Endodermal cell (in vitro differentiated cells): ENCODE measurements at regions not wholly inside any gene's neighbourhood (a gene's known extent, or its start where the extent isn't known, plus 50 kb on each side); places are given as distances from the start of the nearest gene placed in this dataset.

ENCODE experiments used
- DNase-seq: peaks from one replicate; pipeline ENCODE4 v3.0.0-alpha.2; 2017
- H3K27ac ChIP-seq: 2 replicates; pipeline ENCODE4 v1.5.1; 2013; ENCODE audit warnings: mild to moderate bottlenecking, low read depth, low read length, moderate library complexity
- H3K27me3 ChIP-seq: 2 replicates; pipeline ENCODE4 v1.6.1; 2013; ENCODE audit warnings: mild to moderate bottlenecking, low read length, moderate library complexity; ENCODE audit not compliant: insufficient read depth, control insufficient read depth, poor library complexity, severe bottlenecking
- H3K36me3 ChIP-seq: 2 replicates; pipeline ENCODE4 v1.7.0; 2013; ENCODE audit warnings: mild to moderate bottlenecking, low read length, moderate library complexity; ENCODE audit not compliant: control insufficient read depth, insufficient read depth
- H3K4me1 ChIP-seq: one replicate; pipeline ENCODE4 v1.7.0; 2013; ENCODE audit warnings: low read length; ENCODE audit not compliant: control insufficient read depth, insufficient read depth
- H3K4me3 ChIP-seq: 2 replicates; pipeline ENCODE4 v1.5.1; 2013; ENCODE audit warnings: mild to moderate bottlenecking, low read length, moderate library complexity
- H3K9ac ChIP-seq: 2 replicates; pipeline ENCODE4 v1.6.1; 2013; ENCODE audit warnings: mild to moderate bottlenecking, low read length, moderate library complexity; ENCODE audit not compliant: poor library complexity, severe bottlenecking; ENCODE audit errors: extremely low read depth
- H3K9me3 ChIP-seq: 2 replicates; pipeline ENCODE4 v1.6.1; 2013; ENCODE audit warnings: mild to moderate bottlenecking, low read length, moderate library complexity; ENCODE audit not compliant: control insufficient read depth
- H3K27ac Mint-ChIP-seq: 2 replicates; pipeline ENCODE4 v1.8.0; 2020; ENCODE audit warnings: mixed read lengths
- H3K27me3 Mint-ChIP-seq: 2 replicates; pipeline ENCODE4 v1.8.0; 2021; ENCODE audit warnings: mild to moderate bottlenecking, mixed read lengths; ENCODE audit not compliant: insufficient read depth
- H3K36me3 Mint-ChIP-seq: 2 replicates; pipeline ENCODE4 v1.8.0; 2020; ENCODE audit warnings: low read depth, mixed read lengths
- H3K4me1 Mint-ChIP-seq: 2 replicates; pipeline ENCODE4 v1.8.0; 2020; ENCODE audit warnings: mixed read lengths
- H3K4me3 Mint-ChIP-seq: 2 replicates; pipeline ENCODE4 v1.8.0; 2020; ENCODE audit warnings: mild to moderate bottlenecking, moderate library complexity, mixed read lengths
- H3K9me3 Mint-ChIP-seq: 2 replicates; pipeline ENCODE4 v1.8.0; 2020; ENCODE audit warnings: mild to moderate bottlenecking, mixed read lengths
- WGBS, 2 experiments: methylation state at CpG; one replicate each; pipeline versions ENCODE4 v1.1.5 to v1.1.7; 2013; ENCODE audit warnings: missing lambda C conversion rate in 2 of 2, mixed read lengths in 1 of 2; ENCODE audit not compliant: insufficient coverage in 1 of 2, insufficient read length in 1 of 2; 5-methylcytosine and 5-hydroxymethylcytosine counted together
- TF ChIP-seq, protein P1 (sequence below): fragments of 200-600 bp; sonication (generic); conservative IDR thresholded peaks from 2 replicates; pipeline ENCODE4 v1.5.0; 2021; ENCODE audit warnings: antibody characterized with exemption, mild to moderate bottlenecking

DNA sequence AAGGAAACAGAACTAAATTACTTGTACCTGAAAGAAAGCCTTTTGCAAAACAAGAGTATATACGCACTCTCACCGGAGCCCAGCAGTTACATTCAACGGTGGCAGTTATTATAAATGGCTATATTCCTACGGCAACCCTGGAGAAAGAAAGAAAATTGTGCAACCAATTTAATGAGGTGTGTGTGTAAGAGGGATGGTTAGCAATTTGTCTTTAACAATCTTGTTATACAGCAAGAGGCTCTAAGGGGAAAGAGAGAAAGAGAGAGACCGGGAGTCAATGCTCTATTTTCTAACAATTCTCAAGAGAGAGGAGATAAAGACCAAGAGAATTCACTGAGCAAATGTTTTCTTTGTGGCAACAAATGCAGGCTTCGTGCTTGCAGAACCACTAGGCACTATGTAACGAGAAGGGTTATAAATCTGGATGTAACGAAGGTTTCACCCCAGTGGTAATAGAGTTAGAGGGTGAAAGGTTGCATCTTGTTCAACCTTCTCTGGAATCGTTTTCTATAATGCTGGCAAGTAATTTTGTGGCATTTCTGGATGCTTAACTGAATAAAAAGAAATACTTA lies 359.1 kb upstream of the SPRED2 start:
- 90 to 94% methylated on average over 9 of the region's 9 CpGs for WGBS, 2 experiments
- Histone ChIP-seq H3K27me3 (no peaks in the 10 kb centered on the region), H3K4me1 (no peaks in the 10 kb centered on the region), H3K9me3 (no peaks in the 10 kb centered on the region), H3K4me3 (no peak overlapping the region), H3K9ac (no peak overlapping the region), H3K27ac (no peak overlapping the region), H3K36me3 (no peaks in the 10 kb centered on the region)
- DNase-seq = no peak
- Mint-ChIP-seq H3K4me3 (no peak overlapping the region), H3K9me3 (no peaks in the 10 kb centered on the region), H3K4me1 (peaks cover 3% of the 10 kb centered on the region), H3K36me3 (no peaks in the 10 kb centered on the region), H3K27ac (no peak overlapping the region), H3K27me3 (peaks cover 22% of the 10 kb centered on the region)
- TF ChIP-seq, protein P1, sequence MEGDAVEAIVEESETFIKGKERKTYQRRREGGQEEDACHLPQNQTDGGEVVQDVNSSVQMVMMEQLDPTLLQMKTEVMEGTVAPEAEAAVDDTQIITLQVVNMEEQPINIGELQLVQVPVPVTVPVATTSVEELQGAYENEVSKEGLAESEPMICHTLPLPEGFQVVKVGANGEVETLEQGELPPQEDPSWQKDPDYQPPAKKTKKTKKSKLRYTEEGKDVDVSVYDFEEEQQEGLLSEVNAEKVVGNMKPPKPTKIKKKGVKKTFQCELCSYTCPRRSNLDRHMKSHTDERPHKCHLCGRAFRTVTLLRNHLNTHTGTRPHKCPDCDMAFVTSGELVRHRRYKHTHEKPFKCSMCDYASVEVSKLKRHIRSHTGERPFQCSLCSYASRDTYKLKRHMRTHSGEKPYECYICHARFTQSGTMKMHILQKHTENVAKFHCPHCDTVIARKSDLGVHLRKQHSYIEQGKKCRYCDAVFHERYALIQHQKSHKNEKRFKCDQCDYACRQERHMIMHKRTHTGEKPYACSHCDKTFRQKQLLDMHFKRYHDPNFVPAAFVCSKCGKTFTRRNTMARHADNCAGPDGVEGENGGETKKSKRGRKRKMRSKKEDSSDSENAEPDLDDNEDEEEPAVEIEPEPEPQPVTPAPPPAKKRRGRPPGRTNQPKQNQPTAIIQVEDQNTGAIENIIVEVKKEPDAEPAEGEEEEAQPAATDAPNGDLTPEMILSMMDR = no peak

DNA sequence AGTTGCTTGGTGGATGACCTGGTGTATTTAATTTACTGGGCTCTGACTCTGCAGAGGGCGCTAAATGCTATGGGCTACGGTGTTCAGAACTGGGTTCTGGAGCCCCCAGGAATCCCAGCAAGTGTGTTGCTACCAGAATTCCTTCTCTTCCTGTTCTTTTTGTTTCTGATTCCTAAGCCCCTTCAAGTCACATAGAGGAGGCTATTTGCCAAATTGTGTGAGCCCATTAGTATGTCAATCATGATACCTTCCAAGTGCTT lies 358.2 kb upstream of the SPRED2 start:
- TF ChIP-seq, protein P1 = peak; percentile 54
- H3K4me3 Mint-ChIP-seq = no peak overlapping the region

DNA sequence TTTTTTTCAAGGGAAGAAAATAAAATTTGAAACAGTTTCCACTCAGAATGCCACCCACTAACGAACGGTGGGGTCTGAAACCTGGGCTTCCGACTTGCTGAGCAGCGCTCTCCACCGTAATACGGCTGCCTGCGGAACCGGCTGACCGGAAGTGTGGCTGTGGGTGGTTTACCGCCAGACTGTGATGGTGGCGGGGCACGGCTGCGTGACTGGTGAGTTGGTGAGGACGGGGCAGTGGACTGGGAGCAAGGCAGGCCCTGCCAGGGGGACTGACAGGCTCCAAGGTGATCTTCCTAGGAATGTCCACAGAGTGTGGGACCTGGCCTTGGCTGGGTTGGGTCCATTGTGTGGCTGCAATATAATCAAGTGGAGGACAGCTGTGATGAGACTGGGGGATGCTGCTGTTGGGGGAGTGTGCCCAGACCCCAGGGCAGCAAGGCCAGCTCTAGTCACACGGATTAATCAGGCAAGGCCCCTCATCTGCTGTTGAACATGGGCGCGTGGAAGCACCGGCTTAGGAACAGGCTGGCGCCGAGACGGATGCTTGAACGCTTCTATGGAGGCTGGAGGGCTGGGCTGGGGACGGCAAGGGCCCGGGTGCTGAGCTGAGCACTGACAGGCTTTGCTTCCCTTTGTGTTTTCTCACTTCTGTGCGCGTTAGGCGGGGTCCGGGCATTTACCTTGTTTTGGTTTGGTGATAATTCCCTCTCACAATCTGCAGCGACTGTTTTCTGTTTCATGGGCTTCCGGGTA lies 357.7 kb upstream of the SPRED2 start:
- no peaks in the 10 kb centered on the region for H3K4me1 ChIP-seq
- H3K27ac Mint-ChIP-seq = no peak overlapping the region
- H3K4me1 Mint-ChIP-seq = peaks cover 3% of the 10 kb centered on the region
- no peaks in the 10 kb centered on the region for H3K36me3 ChIP-seq
- peak; percentile 62 for DNase-seq
- H3K9me3 ChIP-seq = no peaks in the 10 kb centered on the region
- WGBS, 2 experiments = 95% methylated on average over 17 to 30 of the region's 30 CpGs
- no peaks in the 10 kb centered on the region for H3K27me3 ChIP-seq
- peaks cover 20% of the 10 kb centered on the region for H3K27me3 Mint-ChIP-seq
- H3K9ac ChIP-seq = no peak overlapping the region
- no peak overlapping the region for H3K4me3 ChIP-seq
- TF ChIP-seq, protein P1 = no peak
- H3K36me3 Mint-ChIP-seq = no peaks in the 10 kb centered on the region
- H3K4me3 Mint-ChIP-seq = no peak overlapping the region
- H3K27ac ChIP-seq = no peak overlapping the region
- no peaks in the 10 kb centered on the region for H3K9me3 Mint-ChIP-seq

More for the DNA sequence above, 358.2 kb upstream of the SPRED2 start:
- peaks cover 20% of the 10 kb centered on the region for H3K27me3 Mint-ChIP-seq
- H3K9ac ChIP-seq = no peak overlapping the region
- H3K4me1 ChIP-seq = no peaks in the 10 kb centered on the region
- DNase-seq = no peak
- no peaks in the 10 kb centered on the region for H3K9me3 ChIP-seq
- H3K36me3 ChIP-seq = no peaks in the 10 kb centered on the region
- no peak overlapping the region for H3K27ac Mint-ChIP-seq
- no peak overlapping the region for H3K4me3 ChIP-seq
- peaks cover 3% of the 10 kb centered on the region for H3K4me1 Mint-ChIP-seq
- H3K9me3 Mint-ChIP-seq = no peaks in the 10 kb centered on the region
- WGBS, 2 experiments = 40 to 85% methylated on average over 1 to 2 of the region's 2 CpGs
- H3K36me3 Mint-ChIP-seq = no peaks in the 10 kb centered on the region
- no peaks in the 10 kb centered on the region for H3K27me3 ChIP-seq
- no peak overlapping the region for H3K27ac ChIP-seq
